Stimulated activated CD4-positive, alpha-beta T cell treated with anti-CD3 and anti-CD28 coated beads, Interleukin-15, amount 100 ng/mL, for 48 hours (primary cell): ENCODE measurements at regions not wholly inside any gene's neighbourhood (a gene's known extent, or its start where the extent isn't known, plus 50 kb on each side); places are given as distances from the start of the nearest gene placed in this dataset.
"Not testable (repeated sequence)": the region's sequence is repeated elsewhere in the genome, so short reads cannot be mapped to it uniquely, and the experiment has no call there.

Experiments used
- DNase-seq, 2 donors: peaks; one replicate each; pipeline ENCODE4 v3.0.0-alpha.2; 2020; ENCODE audit warnings: low read depth in 2 of 2

GRCh38 chr2:95727420-95727819, 135.6 kb downstream of the TRIM43 start:
- DNase-seq, result not testable (repeated sequence)

- peak in 1 of 2 donors; percentile 25 for DNase-seq
Observed at GRCh38 chr2:95728878-95729596, 137.2 kb downstream of the TRIM43 start.

DNA sequence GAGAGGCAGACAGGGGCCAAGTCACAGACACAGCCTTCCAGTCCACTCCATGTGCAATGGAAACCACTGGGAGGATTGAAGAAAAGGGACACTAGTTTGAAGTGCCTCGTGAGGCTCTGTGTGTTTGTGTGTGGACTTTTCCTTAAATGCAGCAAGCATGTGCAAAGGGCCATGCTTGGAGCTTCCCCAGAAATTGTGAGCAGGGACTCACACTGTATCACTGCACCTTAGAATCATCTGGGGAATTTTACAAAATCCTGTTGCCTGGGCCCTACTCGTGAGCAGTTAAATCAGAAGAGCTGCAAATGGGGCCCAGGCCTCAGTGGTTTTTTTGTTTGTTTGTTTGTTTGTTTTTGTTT, 137.8 kb downstream of the TRIM43 start:
- DNase-seq, result no peak

- DNase-seq, result no peak
Observed at GRCh38 chr2:95730813-95731212, 139.0 kb downstream of the TRIM43 start.

DNA sequence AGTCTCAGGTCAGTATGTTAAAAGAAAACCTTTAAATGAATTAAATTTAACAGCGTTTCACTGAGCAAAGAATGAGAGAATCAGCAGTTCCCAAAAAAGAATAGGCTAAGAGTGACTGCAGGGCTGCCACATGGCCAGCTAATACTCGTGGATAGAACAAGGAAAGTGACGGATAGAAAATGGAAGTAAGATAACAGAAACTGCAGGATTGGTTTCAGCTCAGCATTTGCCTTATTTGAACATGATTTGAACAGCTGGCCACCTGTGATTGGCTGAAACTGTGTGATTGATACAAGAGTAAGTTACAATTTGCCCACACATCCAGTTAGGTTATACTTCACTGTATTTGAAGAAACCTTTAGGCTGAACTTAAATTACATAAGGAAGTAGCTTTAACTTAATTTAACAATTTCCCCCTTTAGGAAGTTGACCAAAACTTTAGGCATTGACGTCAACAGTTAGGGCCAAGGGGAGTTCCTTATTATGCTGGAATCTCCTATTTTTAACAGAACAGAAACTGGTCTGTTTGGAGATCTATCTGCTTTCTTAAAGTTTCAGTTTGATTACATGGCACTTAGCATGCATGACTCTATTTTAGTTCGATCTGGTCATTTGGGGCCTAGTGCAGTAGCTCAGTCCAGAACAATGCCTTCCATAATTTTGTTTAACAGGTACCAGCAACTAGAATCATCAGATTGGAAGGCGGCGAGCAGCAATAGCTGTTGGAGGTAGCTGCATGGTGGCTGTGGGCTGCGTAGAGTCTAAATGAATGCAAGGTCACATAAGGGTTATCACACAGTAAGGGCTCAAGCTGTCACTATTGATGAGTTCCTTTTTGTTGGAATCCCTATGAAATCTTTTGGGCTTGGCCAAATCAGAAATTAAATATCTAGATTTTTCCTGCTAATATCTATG, 143.4 kb downstream of the TRIM43 start:
- DNase-seq, result no peak

DNA sequence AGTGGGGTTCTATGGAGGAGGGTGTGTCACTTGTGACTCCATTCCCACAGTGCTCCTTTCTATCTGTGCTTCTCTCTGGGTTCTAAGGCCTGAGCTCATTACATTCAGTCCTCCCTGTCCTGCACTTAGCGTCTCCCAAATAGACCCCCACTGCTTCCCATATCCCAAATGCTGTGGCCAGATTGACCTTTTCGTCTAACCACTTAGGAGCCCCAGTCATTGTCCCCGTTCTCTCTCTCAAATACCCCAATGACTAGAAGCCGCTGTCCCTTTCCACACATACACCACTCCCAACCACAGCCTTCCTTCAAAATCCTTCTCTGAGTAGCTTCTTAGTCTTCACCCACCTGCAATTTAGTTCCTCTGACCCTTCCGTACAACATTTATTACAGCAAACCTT, 146.5 kb downstream of the TRIM43 start:
- DNase-seq, result no peak

DNA sequence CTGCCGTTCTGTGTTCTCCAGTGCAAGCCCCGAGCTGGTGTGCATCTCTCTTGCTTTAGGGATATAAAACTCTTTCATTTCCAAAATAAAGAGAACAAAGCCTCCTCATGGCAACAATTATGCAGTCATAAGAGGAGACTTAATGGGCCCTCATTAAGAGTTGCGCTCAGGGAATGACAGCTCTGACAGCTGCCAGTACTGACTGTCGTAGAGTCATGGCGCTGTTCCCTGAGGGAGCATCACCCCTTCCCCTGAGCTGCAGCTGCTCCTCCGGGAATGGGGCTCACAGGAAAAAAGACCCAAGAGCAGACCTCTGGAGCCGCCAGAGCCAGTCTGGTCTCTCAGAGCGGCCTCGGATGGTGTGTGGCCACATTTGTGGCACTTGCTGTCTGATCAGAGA, 160.3 kb downstream of the TRIM43 start:
- not testable (repeated sequence) for DNase-seq

GRCh38 chr2:95753812-95754211, 162.0 kb downstream of the TRIM43 start:
- not testable (repeated sequence) for DNase-seq

DNA sequence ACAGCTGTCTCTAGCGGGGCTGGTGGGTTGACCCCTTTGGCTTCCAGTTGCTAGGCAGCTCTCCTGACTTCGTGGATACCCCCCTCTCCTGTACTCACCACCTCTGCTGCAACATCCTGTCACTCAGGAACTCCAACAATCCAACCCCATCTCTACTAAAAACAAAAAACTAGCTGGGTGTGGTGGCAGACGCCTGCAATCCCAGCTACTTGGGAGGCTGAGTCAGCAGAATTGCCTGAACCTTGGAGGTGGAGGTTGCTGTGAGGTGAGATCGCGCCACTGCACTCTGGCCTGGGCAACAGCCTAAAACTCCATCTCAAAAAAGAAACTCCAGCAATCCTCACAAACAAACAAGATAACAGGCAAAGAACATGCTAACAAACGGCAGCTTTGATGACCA, 162.4 kb downstream of the TRIM43 start:
- not testable (repeated sequence) for DNase-seq

GRCh38 chr2:95754819-95755563, 163.2 kb downstream of the TRIM43 start:
- DNase-seq, result not testable (repeated sequence)

DNA sequence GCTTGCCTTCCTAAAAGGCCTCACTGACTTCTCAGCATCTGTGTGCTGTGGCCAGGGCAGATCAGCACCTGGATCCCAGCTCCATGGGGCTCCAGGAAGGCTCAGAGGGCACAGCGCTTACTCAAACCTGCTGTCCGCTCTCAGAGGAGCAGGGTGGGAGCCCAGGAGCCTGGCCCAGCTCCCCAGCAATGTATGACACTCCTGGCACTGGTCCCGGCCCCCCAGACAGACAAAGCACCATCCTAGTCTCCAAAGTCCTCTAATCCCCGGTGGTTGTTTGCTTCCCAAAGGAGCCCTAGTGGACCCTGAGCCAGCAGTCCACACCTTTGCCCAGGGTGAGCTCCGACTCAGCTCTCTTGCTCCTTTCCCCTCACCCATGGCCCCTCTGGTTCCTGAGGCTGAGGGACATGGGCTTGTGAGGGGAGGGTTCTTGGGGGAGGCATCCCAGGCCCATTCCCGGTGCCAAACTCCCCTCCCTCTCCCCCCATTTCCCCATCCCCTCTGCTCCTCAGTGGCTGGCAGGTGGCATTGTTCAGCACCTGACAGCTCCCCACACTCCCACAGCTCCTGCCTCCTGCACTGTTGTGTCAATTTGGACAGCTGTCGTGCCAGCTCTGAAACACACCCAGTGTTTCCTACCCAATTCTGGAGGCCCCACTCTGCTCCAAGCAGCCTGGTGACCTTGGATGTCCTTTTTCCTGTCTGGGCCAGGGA, 164.3 kb downstream of the TRIM43 start:
- not testable (repeated sequence) for DNase-seq

GRCh38 chr2:95757988-95758387, 166.2 kb downstream of the TRIM43 start:
- DNase-seq, result no peak

GRCh38 chr2:95759481-95760246, 167.9 kb downstream of the TRIM43 start:
- DNase-seq, result no peak

GRCh38 chr2:95760806-95761525, 169.2 kb downstream of the TRIM43 start:
- no peak for DNase-seq

- DNase-seq, result no peak
Observed at GRCh38 chr2:95761556-95761955, 169.8 kb downstream of the TRIM43 start.

DNA sequence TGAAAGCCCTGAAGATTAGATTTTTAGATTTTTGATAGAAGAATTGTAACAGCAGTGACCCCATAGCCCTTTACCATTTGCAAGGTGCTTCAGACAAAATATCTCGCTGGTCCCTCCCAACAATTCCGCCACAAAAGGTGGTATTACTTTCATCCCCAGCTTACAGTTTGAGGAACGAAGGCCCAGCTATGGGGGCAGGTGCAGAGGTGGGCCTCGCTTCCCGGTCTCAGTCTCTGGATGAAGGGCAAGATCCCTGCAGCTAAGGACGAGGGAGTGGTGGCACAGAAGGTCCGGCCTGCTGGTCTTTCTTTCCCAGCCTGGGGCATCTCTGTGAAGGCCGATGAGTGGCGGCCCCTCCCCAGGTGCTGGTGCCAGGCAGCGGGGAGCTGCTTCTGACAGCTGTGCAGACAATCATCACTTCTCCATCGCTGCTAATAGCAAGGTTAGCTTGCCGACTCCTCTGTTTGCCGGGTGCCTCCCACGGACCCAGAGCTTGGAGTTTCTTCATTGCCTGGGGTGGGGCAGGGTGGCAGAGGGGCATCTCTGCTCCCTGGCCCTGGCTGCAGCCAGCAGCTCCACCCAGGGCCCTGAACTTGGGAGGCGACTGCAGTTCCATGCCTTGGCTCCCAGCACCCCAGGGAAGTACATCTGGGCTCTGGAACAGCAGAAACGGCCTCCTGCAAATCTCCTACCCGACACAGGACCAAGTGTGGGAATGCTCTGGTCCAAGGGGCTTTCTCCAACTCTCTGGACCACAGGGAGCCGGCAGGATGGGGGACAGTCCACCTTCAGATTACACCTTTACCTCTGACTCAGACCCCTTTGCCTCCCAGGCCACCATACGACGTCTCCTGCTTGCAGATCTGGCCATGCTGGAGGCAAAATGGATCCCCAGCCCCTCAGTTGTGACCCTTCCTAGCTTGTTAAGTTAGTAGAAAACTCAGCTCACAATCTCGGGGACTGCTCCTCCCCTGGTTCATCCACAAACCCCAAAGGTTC, 170.5 kb downstream of the TRIM43 start:
- not testable (repeated sequence) for DNase-seq

DNA sequence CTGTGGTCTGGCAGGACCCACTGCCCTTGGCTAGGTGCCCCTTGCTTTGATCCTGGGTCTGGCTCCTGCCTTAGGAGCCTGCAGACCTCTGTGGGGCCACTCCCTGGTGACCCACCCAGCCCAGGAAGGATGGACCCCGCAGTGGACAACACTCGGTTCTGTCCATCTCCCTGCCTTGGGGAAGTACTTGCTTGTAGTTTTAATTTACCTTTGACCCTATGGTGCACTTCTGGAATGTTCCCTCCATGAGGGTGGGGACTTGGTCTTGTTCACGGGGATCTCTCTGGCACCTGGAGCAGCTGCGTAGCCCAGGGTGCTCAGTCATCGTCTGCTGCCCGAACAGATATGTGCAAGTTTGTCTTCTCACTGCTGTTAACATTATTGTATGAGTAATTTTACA, 171.3 kb downstream of the TRIM43 start:
- DNase-seq, result not testable (repeated sequence)

GRCh38 chr2:95764966-95765365, 173.2 kb downstream of the TRIM43 start:
- DNase-seq, result not testable (repeated sequence)
